HG03378 (cell line): ENCODE measurements at regions not wholly inside any gene's neighbourhood (a gene's known extent, or its start where the extent isn't known, plus 50 kb on each side); places are given as distances from the start of the nearest gene placed in this dataset.
"Not testable (repeated sequence)": the region's sequence is repeated elsewhere in the genome, so short reads cannot be mapped to it uniquely, and the experiment has no call there.

ENCODE experiments used
- ATAC-seq: cut with Tn5 transposase; IDR thresholded peaks from one replicate; pipeline ENCODE4 v1.9.1; 2021; ENCODE audit warnings: mild to moderate bottlenecking, moderate library complexity; ENCODE audit not compliant: unreplicated experiment

- ATAC-seq: not testable (repeated sequence)
These were observed 517.6 kb downstream of the TTLL7 start for GRCh38 chr1:83481284-83481683.

DNA sequence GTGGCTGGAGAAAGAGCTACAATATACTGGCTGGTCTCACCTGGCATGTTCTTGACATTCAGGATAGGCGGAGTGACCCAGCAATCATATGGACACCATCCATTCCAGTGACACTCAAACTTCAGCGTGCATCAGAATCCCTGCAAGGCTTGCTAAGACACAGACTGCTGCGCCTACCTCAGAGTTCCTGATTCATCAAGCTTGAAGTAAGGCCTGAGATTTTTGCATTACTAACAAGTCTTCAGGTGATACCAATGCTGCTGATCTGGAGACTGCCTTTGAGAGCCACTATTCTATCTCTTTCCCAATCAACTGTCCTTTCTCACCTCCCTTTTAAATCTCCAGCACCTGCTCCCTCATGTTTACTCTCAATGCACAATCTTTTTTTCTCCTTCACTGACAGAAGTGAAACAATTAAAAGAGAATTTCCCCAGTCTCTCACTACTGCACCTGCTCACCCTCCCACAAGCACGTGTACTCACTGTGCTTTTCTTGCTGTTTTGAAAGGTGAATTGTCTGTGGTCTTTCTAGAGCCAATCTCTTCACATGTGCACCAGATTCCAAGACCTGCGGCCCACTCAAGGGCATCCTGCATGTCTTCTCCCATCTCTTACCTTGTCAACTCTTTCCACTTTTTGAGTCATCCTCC, 519.2 kb downstream of the TTLL7 start:
- peak; percentile 55 for ATAC-seq

GRCh38 chr1:83478127-83478526, 520.8 kb downstream of the TTLL7 start:
- ATAC-seq: not testable (repeated sequence)

- ATAC-seq: peak; percentile 59
These were observed 522.4 kb downstream of the TTLL7 start for GRCh38 chr1:83476518-83476917.

DNA sequence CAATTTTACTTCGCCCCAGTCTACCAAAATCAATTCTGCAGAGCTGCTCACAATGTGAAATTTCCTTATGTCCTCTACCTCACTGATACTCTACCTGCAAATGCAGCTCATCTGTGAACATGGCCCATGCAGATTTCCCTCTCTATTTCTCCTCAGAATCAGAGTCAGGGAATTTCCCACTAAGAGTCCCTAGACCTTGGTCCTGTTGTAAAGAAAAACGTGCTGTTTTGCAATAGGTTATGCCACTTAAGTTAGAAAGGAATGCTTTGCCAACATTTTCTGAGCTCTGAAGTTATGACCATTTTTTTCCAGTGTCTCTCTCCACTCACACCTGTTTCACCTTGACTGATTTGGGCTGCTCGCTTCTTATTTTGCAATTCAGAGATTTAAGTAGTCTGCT, 524.0 kb downstream of the TTLL7 start:
- ATAC-seq: not testable (repeated sequence)

GRCh38 chr1:83473986-83474385, 524.9 kb downstream of the TTLL7 start:
- not testable (repeated sequence) for ATAC-seq

DNA sequence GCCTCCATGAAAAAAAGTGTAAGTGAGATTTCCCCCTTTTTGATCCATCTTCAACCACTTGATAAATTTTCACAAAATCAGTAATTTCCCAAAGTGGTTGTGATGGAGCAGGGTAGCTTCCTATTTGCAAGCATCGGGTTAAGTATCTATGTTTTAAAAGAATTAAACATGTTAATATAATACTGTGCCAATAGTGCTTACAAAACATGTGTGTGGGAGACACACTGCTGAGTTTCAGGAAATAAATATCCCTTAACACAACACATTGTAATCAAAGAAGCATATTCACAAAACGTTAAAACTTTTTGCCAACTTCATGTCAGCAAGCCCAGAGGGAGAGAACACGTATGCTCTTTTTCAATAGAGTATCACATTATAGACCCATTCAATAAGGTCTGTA, 526.9 kb downstream of the TTLL7 start:
- not testable (repeated sequence) for ATAC-seq

DNA sequence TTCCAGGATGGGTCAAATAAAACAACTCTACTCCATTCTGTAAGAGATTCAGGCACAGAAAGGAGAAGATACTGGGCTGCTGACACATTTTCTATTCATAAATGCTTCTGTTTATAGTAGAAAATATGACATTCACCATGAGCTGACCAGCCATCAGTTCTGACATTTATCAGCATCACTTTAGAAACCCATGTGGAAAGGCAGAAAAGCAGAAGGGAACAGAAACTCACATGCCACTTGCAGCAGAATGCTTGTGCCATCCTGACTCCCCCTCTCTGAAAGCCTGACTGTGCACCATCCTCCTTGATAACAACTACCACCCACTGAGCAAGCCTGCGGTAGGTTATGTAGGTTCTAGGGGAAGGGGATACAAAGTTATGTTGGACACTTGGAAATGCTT, 527.7 kb downstream of the TTLL7 start:
- ATAC-seq: peak; percentile 57

- ATAC-seq: not testable (repeated sequence)
These were observed 530.6 kb downstream of the TTLL7 start for GRCh38 chr1:83468336-83468735.

DNA sequence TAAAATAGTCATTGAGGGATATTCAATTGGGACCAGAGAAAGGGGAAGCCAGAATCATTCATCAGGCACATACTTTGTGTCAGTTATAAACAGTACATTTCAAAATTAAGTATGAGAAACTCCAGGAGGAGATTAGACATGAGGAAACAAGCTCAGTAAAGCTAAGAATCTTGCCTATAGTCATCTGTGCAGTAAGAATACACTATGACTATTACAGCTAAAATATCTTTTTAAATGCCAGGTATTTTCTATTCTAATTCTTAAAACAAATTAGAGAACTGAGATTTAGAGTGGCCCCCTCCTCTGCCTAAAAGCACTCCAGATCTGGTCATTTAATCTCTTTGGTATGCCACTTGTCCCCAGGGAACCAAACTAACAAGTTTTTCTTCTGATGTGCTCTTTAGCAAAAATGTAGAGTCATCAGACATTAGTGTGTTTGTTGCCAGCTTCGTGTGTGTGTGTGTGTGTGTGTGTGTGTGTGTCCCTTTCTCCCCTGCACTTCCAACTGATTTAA, 541.1 kb downstream of the TTLL7 start:
- not testable (repeated sequence) for ATAC-seq

DNA sequence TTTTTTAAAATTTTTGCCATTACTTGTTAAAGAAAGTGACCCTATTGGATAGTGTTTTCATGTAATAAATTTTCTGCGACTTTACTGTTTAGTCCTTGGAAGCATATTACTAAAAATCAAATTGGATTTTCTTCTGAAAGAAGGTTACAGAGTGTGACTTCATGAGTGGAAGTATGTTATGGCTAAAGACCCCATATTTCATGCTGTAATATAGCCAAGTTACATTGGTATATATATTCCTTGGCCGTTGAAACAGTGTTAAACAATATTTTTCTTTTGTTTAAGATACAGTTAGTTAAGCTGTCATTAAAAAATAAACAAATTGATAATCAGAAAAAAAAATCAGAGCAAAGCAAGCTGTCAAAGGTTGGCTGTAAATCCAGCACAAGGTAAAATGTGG, 541.7 kb downstream of the TTLL7 start:
- not testable (repeated sequence) for ATAC-seq

GRCh38 chr1:83455753-83456152, 543.2 kb downstream of the TTLL7 start:
- not testable (repeated sequence) for ATAC-seq

GRCh38 chr1:83445873-83446272, 553.1 kb downstream of the TTLL7 start:
- not testable (repeated sequence) for ATAC-seq

DNA sequence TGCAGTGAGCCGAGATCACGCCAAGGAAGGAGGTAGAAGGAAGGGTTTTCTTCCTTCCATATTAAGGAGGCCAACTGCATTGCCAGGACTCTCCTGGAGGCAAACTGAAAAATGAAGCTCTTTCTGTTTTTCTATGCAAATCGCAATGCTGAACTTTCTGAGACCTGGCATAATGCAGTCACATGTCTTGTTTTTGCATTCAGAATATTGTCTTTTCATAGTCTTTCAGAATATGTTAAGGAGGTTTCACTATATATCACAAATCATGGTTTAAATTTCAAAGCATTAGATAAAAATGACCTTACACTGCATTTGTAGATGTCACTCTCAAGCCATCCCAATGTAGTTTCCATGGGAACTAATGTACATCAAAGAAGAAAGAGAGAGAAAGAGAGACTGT, 556.5 kb downstream of the TTLL7 start:
- not testable (repeated sequence) for ATAC-seq

- not testable (repeated sequence) for ATAC-seq
These were observed 558.3 kb downstream of the TTLL7 start for GRCh38 chr1:83440586-83440985.

DNA sequence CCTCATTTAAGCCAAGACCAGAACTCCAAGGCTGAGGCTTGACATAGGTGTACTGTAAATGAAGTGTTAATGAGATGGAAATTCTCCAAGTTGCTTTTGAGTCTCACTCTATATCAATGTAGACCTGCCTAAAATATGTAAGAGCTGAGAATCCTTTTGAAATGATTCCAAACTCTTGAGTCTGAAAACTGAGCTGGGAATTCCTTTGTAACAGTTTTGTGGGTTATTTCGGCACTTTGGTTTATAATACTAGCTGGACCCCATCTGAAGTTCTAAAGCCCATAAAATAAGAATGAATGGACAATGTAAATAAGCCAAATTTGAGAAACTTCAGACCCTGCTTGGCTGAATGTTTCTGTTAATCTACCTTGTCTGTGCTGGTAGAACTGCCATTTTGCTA, 558.9 kb downstream of the TTLL7 start:
- not testable (repeated sequence) for ATAC-seq

DNA sequence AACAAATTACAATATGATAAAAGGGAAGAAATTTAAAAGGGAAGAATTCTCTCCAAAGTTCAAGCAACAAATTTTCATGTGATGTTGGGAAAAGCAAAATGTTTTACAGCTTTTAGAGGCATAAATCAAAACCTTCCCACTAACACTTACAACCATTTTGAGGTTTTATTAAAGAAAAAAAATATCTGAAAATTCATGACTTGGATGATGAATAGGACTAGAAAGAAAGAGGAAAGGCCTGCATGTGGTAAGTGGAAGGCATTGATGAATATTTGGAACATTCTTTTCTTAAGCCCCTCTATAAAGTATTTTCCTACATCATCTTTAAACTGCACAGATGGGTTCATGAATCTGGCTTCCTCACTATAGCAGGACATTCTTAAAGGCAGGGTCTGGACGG, 560.6 kb downstream of the TTLL7 start:
- ATAC-seq: not testable (repeated sequence)

DNA sequence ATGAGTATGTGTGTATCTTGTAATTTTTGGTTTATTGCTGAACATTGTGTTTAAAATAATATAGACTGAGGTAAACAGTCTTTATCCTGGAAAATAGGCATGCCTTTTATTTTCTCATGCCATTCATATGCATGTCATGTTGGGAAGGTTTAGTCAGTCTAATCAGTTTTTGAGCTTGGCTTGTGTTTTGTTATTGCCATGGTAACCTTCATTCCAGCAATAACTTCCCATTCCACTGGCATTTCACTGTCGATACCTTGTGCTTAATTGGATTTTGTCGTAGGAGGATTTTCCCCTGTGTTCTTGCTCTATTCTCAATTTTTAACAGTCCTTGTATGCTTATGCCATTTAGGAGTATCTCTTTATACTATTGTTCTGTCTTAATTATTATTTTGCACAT, 563.6 kb downstream of the TTLL7 start:
- not testable (repeated sequence) for ATAC-seq

- ATAC-seq: not testable (repeated sequence)
These were observed 571.4 kb downstream of the TTLL7 start for GRCh38 chr1:83427566-83427965.

DNA sequence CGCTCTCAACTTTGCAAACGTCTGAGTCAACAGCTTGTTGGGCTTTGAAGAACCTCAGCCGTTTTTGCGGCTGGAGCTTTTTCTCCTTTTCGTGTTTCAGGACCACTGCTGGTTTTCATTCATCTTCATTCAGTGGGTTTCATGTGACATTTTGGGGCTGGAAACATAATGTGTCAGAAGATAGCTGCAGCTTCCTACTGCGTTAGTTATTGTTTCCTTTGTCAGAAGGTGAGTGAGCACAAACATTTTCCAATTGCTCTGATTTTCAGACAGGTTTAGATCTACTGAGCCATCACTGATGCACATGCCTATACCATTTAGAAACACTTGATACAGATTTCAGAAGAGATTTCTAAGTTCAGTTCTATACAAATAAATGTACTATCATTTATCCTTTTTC, 575.5 kb downstream of the TTLL7 start:
- ATAC-seq: not testable (repeated sequence)

GRCh38 chr1:83418558-83418957, 580.4 kb downstream of the TTLL7 start:
- no peak for ATAC-seq

- not testable (repeated sequence) for ATAC-seq
These were observed 585.2 kb downstream of the TTLL7 start for GRCh38 chr1:83413839-83414107.
